ENCODE measurements at regions not wholly inside any gene's neighbourhood (a gene's known extent, or its start where the extent isn't known, plus 50 kb on each side); places are given as distances from the start of the nearest gene placed in this dataset.

DNA sequence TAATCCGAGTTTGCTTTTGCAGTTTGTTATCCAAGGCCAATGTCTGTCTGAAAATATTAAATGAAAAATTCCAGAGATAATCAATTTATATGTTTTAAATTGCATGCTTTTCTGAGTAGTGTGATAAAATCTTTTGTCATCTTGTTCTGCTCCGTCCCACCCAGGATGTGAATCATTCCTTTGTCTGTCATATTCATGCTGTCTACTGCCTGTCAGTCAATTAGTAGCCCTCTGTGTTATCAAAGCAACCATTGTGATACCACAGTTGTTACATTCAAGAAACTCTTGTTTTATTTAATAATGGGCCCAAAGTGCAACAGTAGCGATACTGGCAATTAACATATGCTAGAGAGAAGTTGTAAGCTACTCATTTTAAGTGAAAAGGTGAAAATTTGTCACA, 819.3 kb downstream of the BRINP3 start:
- no peak overlapping the region for H3K4me3 ChIP-seq (ENCODE audit: severe bottlenecking)
- no peaks in the 10 kb centered on the region for H3K36me3 ChIP-seq (ENCODE audit: low read depth)
- DNase-seq (ENCODE audit: low spot score), result no peak
- no peaks in the 10 kb centered on the region for H3K9me3 ChIP-seq (ENCODE audit: severe bottlenecking)
- peaks cover 53% of the 10 kb centered on the region for H3K4me1 ChIP-seq (ENCODE audit: insufficient read depth, poor library complexity, severe bottlenecking)
- peak overlapping the region; percentile 92 for H3K27ac ChIP-seq (ENCODE audit: poor library complexity, severe bottlenecking)
- no peaks in the 10 kb centered on the region for H3K27me3 ChIP-seq (ENCODE audit: insufficient read depth, poor library complexity, severe bottlenecking)
- peak; percentile 75 for ATAC-seq (ENCODE audit: low read depth)
- TF ChIP-seq, protein P1, sequence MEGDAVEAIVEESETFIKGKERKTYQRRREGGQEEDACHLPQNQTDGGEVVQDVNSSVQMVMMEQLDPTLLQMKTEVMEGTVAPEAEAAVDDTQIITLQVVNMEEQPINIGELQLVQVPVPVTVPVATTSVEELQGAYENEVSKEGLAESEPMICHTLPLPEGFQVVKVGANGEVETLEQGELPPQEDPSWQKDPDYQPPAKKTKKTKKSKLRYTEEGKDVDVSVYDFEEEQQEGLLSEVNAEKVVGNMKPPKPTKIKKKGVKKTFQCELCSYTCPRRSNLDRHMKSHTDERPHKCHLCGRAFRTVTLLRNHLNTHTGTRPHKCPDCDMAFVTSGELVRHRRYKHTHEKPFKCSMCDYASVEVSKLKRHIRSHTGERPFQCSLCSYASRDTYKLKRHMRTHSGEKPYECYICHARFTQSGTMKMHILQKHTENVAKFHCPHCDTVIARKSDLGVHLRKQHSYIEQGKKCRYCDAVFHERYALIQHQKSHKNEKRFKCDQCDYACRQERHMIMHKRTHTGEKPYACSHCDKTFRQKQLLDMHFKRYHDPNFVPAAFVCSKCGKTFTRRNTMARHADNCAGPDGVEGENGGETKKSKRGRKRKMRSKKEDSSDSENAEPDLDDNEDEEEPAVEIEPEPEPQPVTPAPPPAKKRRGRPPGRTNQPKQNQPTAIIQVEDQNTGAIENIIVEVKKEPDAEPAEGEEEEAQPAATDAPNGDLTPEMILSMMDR (IDR thresholded peaks at IDR 0.05; ENCODE audit: poor library complexity, severe bottlenecking), result no peak

DNA sequence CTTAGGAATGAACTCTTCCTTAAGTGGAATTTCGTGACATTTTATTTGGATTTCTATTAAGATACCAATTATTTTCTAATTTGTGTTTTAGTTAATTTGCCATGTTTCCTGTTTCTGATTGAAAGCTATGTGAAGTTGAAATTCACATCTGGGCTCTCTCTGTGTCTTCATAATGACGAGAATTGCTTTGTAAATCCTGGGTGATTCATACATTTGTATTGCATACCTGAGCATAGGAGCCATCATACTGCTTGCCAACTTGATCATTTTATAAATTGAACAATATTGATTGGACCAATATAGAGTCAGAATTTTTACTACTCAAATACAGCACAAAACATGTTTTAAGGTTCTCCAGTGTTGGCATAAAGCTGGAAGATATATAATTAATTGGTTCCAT, 817.9 kb downstream of the BRINP3 start:
- no peaks in the 10 kb centered on the region for H3K9me3 ChIP-seq (ENCODE audit: severe bottlenecking)
- no peaks in the 10 kb centered on the region for H3K36me3 ChIP-seq (ENCODE audit: low read depth)
- H3K4me1 ChIP-seq (ENCODE audit: insufficient read depth, poor library complexity, severe bottlenecking), result peaks cover 46% of the 10 kb centered on the region
- no peak for DNase-seq (ENCODE audit: low spot score)
- peak overlapping the region; percentile 92 for H3K27ac ChIP-seq (ENCODE audit: poor library complexity, severe bottlenecking)
- ATAC-seq (ENCODE audit: low read depth), result peak; percentile 73
- TF ChIP-seq, protein P1 (IDR thresholded peaks at IDR 0.05; ENCODE audit: poor library complexity, severe bottlenecking), result no peak
- no peak overlapping the region for H3K4me3 ChIP-seq (ENCODE audit: severe bottlenecking)
- no peaks in the 10 kb centered on the region for H3K27me3 ChIP-seq (ENCODE audit: insufficient read depth, poor library complexity, severe bottlenecking)

DNA sequence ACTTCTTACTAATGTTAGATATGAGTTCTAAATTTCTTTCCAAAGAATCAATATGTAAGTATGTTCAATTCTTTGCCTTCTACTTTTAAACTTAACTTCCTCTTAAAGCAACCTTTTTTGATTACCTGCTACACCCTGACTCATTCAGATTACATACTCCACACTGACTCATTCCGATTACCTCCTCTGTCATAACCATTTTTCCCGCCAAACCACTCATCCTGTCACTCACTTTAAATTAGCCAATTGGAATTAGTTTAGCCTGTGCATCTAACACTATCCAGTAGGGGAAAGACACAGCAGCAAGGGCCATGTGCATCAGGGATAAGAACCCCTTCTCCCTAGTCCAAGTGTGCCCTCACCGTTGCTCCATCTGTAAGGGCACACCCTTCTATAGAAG, 815.5 kb downstream of the BRINP3 start:
- DNase-seq (ENCODE audit: low spot score) (no peak), ATAC-seq (ENCODE audit: low read depth) (peak; percentile 38; the same call in 1 of the 3 replicates)
- peak overlapping the region; percentile 15 for H3K27ac ChIP-seq (ENCODE audit: poor library complexity, severe bottlenecking)

DNA sequence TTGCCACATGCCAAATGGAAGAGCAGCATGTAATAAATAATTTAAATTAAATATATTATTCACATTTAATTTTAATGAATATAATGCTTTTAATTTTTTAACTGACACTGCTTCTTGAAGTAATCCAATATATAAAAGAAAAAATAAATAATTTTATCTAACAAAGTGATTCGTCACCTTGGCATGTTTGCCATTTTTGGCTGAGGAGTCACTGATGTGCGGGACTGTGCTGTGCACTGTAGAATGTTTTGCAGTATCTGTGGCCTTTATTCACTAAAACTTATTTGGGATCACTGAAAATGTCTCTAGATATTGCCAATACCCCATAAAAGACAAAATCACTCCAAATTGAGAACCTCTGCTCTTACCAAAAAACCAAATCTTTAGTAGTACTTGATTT, 807.8 kb downstream of the BRINP3 start:
- Histone ChIP-seq H3K27ac (ENCODE audit: poor library complexity, severe bottlenecking) (no peak overlapping the region), H3K4me1 (ENCODE audit: insufficient read depth, poor library complexity, severe bottlenecking) (no peaks in the 10 kb centered on the region), H3K27me3 (ENCODE audit: insufficient read depth, poor library complexity, severe bottlenecking) (no peaks in the 10 kb centered on the region), H3K4me3 (ENCODE audit: severe bottlenecking) (no peak overlapping the region), H3K36me3 (ENCODE audit: low read depth) (0 out of 2 replicates have a peak, but pooled peaks cover 3% of the 10 kb centered on the region), H3K9me3 (ENCODE audit: severe bottlenecking) (no peaks in the 10 kb centered on the region)
- DNase-seq (ENCODE audit: low spot score), result no peak
- peak; percentile 65; the same call in 1 of the 3 replicates for ATAC-seq (ENCODE audit: low read depth)
- TF ChIP-seq, protein P1 (IDR thresholded peaks at IDR 0.05; ENCODE audit: poor library complexity, severe bottlenecking), result no peak

More for the DNA sequence above, 815.5 kb downstream of the BRINP3 start:
- TF ChIP-seq, protein P1 (IDR thresholded peaks at IDR 0.05; ENCODE audit: poor library complexity, severe bottlenecking), result no peak
- H3K9me3 ChIP-seq (ENCODE audit: severe bottlenecking), result no peaks in the 10 kb centered on the region
- H3K36me3 ChIP-seq (ENCODE audit: low read depth), result no peaks in the 10 kb centered on the region
- peaks cover 34% of the 10 kb centered on the region for H3K4me1 ChIP-seq (ENCODE audit: insufficient read depth, poor library complexity, severe bottlenecking)
- no peaks in the 10 kb centered on the region for H3K27me3 ChIP-seq (ENCODE audit: insufficient read depth, poor library complexity, severe bottlenecking)
- no peak overlapping the region for H3K4me3 ChIP-seq (ENCODE audit: severe bottlenecking)

DNA sequence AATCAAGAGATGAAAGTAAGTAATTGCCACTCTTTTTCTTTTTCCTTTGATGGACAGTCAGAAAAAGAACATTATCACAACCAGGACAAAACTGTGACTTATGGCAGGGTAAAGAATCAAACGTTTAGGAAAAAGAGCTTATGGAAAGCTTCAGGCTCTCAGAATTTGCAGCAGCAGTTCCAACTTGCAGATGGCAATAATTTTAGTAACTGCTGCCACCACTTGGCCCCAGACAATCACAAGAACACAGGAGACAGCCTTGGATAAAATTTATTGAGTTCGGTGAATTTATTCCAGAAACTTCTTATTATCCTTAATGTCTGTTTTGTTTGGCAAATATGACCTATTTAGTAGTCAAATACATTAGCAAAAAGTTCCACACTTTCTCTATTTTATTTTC, 804.4 kb downstream of the BRINP3 start:
- H3K27me3 ChIP-seq (ENCODE audit: insufficient read depth, poor library complexity, severe bottlenecking), result no peaks in the 10 kb centered on the region
- no peak overlapping the region for H3K4me3 ChIP-seq (ENCODE audit: severe bottlenecking)
- 0 out of 2 replicates have a peak, but pooled peaks cover 3% of the 10 kb centered on the region for H3K36me3 ChIP-seq (ENCODE audit: low read depth)
- H3K9me3 ChIP-seq (ENCODE audit: severe bottlenecking), result no peaks in the 10 kb centered on the region
- DNase-seq (ENCODE audit: low spot score) (no peak), ATAC-seq (ENCODE audit: low read depth) (no peak)
- no peaks in the 10 kb centered on the region for H3K4me1 ChIP-seq (ENCODE audit: insufficient read depth, poor library complexity, severe bottlenecking)
- TF ChIP-seq, protein P1 (IDR thresholded peaks at IDR 0.05; ENCODE audit: poor library complexity, severe bottlenecking), result peak; percentile 48
- no peak overlapping the region for H3K27ac ChIP-seq (ENCODE audit: poor library complexity, severe bottlenecking)
